IMR-90 (cell line): ENCODE measurements at regions not wholly inside any gene's neighbourhood (a gene's known extent, or its start where the extent isn't known, plus 50 kb on each side); places are given as distances from the start of the nearest gene placed in this dataset. TPM values are rescaled to one million over a fixed set of nuclear protein-coding genes. Genes with fewer than 3 reads are reported as not detected.

ENCODE experiments used
- microRNA-seq, 2 experiments: library from miRNA; stranded (forward) in 1 of 2; unstranded in 1 of 2; fragments of 10-50 nt in 1 of 2; fragments of <30 nt in 1 of 2; gene quantifications in 1 of 2; microRNA quantifications in 1 of 2; one replicate each; pipeline versions ENCODE3 to v1.1.0; 2013 to 2020; ENCODE audit not compliant: insufficient read depth in 1 of 2, insufficient read length in 1 of 2, unreplicated experiment in 1 of 2
- small RNA-seq, 5 experiments: library from RNA; depleted of rRNA; stranded (forward); fragments of <200 nt; gene quantifications; one replicate each; pipeline ENCODE3, GENCODE V24; 2012

Small RNAs in the stretch of these regions (microRNA-seq; reads per million reads assigned to microRNA genes)
- gene RN7SKP19 (ENCODE audit: insufficient read depth, insufficient read length) (not detected), gene RNA5SP50 (ENCODE audit: insufficient read depth, insufficient read length) (not detected), gene RNU4ATAC8P (ENCODE audit: insufficient read depth, insufficient read length) (not detected), gene RNU6-1246P (ENCODE audit: insufficient read depth, insufficient read length) (not detected)

Small RNAs in the stretch of these regions (small RNA-seq; reads per million reads assigned to genes)
- gene RN7SKP19 (0 reads per million in 5 experiments), gene RNA5SP50 (0.14 to 31.9 (median 2.4) reads per million in 5 experiments), gene RNU4ATAC8P (0 reads per million in 5 experiments), gene RNU6-1246P (0 reads per million in 5 experiments)
